Spleen (tissue), 7 donors: ENCODE measurements at regions not wholly inside any gene's neighbourhood (a gene's known extent, or its start where the extent isn't known, plus 50 kb on each side); places are given as distances from the start of the nearest gene placed in this dataset.

Source experiments
- CTCF ChIP-seq, 11 experiments: fragments of 200-600 bp in 7 of 11; fragments of 450-650 bp in 4 of 11; sonication (generic) in 4 of 11; IDR thresholded peaks in 8 of 11; conservative IDR thresholded peaks in 3 of 11; 1 replicate in 7 of 11; 2 replicates in 4 of 11; pipeline versions ENCODE4 v1.4.0 to v1.8.0; 2016 to 2021; ENCODE audit warnings: antibody characterized with exemption in 11 of 11, inconsistent platforms in 4 of 11, mild to moderate bottlenecking in 1 of 11
- POLR2A ChIP-seq, 3 donors: fragments of 450-650 bp; IDR thresholded peaks; one replicate each; pipeline ENCODE4 v1.5.1; 2017; ENCODE audit warnings: antibody characterized with exemption in 3 of 3, mild to moderate bottlenecking in 1 of 3
- POLR2AphosphoS5 ChIP-seq, 3 donors: sonication (generic); formaldehyde crosslinking; IDR thresholded peaks; one replicate each; pipeline ENCODE4 v1.5.1; 2017; ENCODE audit warnings: antibody characterized with exemption in 3 of 3
- donor health status: DM: no; HTN: no; CAD: no; lungs with moderate emphysema.
- donor health status: DM: no; HTN: no; CAD: no.
- donor health status: DM: no; HTN: no; CAD: no.

- TF ChIP-seq POLR2A (IDR thresholded peaks at IDR 0.05) (no peak), CTCF (IDR thresholded peaks at IDR 0.05 in 8 of 11, conservative IDR thresholded peaks at IDR 0.05 in 3 of 11) (no peak), POLR2AphosphoS5 (IDR thresholded peaks at IDR 0.05) (no peak)
These were observed 539.7 kb downstream of the GATA3 start for GRCh38 chr10:8594176-8594575.
